Medulla oblongata (tissue), 1 donor: ENCODE measurements at regions not wholly inside any gene's neighbourhood (a gene's known extent, or its start where the extent isn't known, plus 50 kb on each side); places are given as distances from the start of the nearest gene placed in this dataset.
A peak's percentile ranks its signal among the peaks of the same experiment; 100 is the strongest.

Experiments
- DNase-seq: peaks from one replicate; pipeline ENCODE4 v3.0.0-alpha.2; 2015; ENCODE audit errors: extremely low spot score

DNA sequence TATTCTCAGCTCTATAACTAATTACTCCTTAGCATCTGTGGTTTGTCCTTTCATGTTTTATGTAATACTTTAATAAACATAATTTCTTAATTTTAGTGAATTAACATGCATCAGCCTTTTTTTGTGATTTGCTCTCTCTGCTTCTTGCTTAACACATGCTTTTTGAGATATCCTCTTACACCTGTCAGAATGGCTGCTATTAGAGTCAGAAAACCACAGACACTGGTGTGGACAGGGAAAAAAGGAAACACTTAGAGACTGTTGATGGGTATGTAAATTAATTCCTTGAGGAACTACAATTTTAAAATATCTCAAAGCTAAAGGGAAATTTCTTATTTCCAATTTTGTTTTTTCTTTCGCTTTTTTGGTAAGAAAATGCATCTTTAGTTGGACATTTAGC, 549.0 kb downstream of the ZNF804A start:
- DNase-seq: no peak

DNA sequence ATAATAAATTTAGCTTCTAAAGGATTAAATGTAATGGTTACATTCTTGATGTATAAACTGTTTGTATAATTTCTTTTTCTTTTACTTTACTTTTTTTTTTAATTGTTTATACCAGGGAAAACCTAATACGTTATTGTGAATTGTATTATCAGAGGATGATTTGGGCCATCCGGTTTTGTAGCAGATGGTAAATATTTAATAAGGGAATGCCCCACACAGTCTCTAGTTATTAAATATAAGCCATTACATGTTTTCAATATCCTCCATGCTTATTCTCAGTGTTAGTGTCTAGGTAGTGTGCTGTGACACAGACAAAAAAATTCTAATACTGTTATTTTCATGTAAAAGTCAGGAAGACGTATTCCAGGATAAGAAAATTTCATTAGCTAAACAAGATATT, 553.9 kb downstream of the ZNF804A start:
- no peak for DNase-seq

DNA sequence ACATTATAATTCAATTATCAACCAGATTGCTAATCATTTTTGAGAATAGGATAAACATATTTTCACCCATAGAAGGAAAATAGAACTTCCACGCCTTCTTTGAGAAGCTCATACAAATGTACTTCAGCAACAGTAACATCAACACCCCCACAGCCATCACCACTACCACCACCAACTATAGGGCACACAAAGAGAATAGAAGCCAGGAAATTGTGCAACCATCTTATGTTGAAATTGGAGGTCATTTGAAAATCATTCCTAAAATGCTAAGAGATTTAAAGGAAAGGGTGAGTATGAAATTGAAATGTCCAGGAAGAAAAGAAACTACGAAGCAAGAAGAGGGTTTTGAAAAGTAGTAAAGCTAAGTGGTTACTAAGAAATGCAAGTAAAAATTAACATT, 563.4 kb downstream of the ZNF804A start:
- DNase-seq: no peak

DNA sequence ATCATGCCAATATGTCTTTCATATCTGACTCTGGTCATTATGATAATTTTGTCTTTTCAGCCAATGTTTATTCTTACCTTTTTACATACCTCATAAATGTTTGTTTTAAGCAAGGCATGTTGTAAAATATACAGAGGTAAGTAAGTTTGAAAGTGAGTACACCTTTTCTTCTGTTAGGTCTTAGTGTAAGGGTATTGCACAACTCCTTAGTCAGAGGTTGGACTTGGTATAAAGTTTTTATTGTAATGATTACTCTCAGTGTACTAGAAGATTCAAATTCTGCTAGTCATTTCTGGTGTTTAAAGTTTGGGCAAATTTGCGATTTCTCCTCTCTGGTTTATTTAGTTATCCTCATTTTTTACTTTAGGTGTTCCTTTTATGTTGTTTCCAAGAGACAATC, 564.3 kb upstream of the FSIP2 start:
- DNase-seq: no peak

- DNase-seq: no peak
Measured at GRCh38 chr2:185179743-185180142, 558.9 kb upstream of the FSIP2 start.

DNA sequence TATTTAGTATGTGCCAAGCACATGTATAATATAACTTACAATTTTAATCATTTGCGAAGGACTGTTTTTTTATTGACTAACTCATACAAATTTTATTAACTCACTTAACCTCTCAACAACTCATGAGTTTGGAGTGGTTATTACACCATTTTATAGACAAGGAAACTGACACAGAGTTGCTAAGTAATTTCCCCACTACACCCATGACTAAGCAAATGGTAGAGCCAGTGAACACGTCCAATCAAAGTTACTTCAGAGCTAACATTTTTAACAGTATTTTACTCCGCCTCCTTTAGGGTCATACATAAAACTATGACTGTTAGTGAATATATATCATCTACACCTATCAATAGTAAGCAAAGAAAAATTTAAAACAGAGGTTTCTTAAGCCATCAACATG, 556.7 kb upstream of the FSIP2 start:
- DNase-seq: no peak

- DNase-seq: no peak
Measured at GRCh38 chr2:185185044-185185443, 553.6 kb upstream of the FSIP2 start.

DNA sequence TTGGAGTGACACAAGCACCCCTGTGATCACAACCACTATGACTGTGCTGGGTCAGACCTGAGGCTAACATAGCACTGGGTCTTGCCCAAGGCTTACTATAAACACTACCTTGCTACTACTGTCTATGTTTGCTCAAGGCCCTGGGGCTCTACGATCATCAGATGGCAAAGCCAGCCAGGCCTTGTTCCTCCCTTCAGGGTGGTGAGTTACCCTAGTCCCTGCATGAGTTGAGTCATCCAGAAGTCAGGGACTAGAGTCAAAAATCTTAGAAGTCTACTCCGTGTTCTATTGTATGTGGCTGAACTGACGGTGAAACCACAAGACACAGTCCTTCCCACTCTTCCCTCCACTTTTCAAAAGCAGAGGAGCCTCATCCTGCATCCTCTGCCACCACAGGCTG, 551.2 kb upstream of the FSIP2 start:
- no peak for DNase-seq

- DNase-seq: no peak
Measured at GRCh38 chr2:185188656-185189055, 549.9 kb upstream of the FSIP2 start.

DNA sequence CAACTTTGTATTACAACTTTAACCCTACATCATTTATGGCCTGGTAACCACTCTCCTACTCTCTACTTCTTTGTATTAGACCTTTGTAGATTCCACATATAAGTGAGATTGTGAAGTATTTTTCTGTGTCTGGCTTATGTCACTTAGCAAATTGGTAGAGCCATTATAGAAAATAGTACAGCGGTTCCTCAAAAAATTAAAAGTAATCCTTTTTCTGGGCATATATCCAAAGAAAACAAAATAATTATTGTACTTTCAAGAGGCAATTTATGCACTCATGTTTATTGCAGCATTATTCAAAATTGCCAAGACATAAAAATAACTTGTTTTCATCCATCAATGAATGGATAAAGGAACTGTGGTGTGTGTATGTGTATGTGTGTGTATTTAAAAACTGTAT, 537.5 kb upstream of the FSIP2 start:
- DNase-seq: no peak

DNA sequence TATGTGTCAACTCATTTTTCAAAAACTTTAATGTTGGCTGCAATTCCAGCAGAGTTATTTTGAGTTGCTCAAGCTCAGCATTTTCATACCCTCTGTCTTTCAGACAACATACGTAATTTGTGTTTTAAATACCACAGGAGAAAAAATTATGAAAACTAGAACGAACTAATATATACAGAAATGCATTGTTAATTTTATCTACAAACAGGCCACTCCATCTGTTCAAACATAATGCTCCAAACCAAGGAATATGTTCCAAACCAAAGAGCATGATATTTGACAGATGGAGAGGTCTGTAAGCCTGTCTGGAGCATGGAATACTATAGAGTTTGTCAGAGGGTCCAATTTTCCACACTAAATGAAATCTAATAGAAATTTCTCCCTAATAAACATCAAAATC, 536.2 kb upstream of the FSIP2 start:
- DNase-seq: no peak

DNA sequence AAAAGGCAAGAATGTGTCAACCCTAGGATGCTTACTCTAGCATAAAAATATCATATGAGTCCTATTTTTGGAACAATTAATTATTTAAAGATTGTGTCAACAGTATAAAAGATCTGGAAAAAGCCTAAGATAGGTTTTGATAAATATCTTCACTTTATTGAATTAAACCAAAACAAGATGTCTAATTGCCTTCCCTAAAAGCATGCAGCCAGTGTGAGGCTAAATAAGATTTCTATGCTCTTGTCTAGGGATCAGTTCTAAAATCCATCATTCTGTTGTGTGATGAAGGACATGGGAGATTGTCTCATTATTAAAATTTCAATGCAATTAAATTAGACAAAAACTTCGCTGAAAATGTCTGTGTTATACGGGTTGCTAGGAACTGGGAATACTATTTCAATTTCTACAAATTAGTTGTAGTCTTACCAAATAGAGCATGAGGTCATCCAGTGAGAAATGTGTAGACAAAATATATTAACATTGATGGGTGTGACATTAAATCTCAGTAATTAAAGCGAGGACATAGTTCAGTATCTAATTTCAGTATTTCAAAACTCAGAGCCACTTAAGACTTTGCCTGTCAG, 535.6 kb upstream of the FSIP2 start:
- DNase-seq: no peak

- peak; percentile 30 for DNase-seq
Measured at GRCh38 chr2:185208261-185208660, 530.3 kb upstream of the FSIP2 start.

DNA sequence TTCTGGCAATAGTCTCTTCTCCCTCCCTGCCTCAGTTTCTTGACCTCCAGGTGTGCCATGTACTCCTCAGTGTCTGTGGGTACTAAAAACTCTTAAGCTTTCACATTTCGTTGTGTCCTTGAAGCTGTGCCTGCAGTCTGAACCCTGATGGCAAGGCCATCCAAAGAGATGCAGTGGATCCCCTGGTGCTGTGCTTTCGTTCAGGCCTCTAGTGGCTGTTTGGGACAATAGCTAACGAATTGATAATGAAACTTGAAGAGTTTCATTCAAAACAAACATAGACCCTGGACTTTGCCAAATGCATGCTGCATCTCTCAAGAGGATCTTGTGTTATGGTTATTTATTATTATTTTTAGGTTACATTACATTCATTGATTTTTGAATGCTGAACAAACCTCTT, 523.1 kb upstream of the FSIP2 start:
- DNase-seq: no peak

DNA sequence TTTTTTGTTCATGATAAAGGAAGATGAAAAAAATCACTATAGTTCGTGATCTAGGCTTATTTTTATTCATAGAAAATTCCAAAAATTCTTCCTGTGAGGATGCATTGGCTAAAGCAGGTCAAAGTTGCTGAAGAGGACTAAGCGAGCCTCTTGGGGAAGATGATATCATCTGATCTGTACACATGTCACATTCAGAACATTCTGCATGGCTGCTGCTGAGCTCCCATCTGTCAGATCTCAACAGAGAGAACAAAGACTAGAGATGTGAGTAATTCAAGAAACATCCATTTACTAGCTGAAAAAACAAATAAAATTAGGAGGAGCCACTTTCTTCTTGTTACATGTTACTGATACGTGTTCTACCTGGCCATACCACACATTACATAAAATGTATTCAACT, 518.6 kb upstream of the FSIP2 start:
- DNase-seq: no peak

DNA sequence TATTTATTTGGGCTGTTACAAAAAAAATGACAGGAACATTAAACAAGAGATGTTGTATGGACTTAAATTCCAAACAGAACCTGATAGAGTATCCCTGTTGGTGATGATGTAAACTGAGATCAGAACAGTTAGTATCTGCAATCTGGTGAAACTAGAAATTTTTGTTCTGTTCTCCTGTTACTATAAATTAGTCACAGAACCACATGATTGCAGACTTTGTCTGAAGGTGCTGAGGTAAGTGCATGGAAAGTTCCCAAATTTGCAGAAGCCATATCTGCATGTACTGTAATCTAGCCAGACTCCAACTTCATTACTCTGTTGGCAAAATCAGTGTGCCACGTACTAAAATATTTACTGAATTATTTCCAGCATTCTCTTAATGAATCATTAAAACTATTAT, 516.3 kb upstream of the FSIP2 start:
- no peak for DNase-seq

DNA sequence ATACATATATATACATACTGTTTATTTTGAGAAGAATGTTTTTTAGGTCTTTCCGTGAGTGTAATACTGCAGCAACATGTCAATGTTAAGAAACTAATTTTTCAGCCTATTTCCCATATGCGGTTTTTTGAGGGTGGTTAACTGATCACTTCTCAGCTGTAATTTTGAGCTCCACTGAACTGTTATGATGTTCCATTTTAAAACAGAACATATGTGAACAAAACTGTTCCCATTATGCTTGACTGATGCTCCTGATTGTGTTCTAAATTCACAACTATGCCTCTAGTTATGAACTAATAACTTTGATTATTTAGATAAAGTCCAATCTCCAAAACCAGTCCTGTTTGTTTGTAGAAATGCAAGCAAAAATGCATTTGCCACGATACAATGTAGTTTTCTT, 511.2 kb upstream of the FSIP2 start:
- no peak for DNase-seq

DNA sequence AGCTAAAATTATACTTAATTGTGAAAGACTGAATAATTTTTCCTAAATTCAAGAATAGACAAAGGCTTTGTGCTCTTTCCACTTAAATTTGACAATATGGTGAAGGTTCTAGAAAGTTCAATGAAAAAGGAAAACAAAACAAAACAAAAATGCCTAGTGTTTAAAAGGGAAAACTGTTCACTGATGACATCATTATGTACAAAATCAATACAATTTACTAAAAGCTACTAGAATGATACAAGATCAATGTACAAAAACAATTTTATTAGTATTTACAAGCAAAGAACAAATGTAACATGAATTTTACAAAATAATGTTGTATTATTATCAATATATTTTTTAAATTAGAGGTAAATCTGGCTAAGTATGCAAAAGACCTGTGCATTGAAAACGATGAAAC, 499.1 kb upstream of the FSIP2 start:
- no peak for DNase-seq

DNA sequence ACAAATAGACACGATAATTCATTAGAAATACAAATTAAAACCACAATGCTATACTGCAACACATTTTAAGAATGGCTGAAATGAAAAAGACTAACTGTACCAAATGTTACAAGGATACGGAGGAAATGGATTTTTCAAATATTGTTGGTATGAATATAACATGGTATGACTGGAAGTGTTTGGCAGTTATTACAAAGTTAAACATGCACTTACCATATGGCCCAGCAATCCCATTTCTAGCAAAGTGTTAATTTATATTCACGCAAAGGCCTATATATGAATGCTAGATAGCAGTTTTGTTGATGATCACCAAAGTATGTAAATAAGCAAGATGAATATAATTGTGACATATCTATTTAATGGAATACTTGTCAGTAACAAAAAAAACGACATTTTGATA, 497.8 kb upstream of the FSIP2 start:
- DNase-seq: no peak

DNA sequence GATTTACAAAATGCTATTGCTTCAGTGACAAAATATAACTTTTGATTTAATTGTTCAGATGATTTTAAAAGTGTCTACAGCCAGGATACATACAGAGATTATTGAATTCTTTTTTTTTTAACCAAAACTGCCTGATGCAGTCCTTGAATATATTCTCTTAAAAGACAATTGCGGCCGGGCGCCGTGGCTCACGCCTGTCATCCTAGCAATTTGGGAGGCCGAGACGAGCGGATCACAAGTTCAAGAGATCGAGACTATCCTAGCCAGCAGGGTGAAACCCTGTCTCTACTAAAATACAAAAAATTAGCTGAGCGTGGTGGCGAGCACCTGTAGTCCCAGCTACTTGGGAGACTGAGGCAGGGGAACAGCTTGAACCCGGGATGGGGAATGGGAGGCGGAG, 497.0 kb upstream of the FSIP2 start:
- no peak for DNase-seq

GRCh38 chr2:185242462-185242861, 496.1 kb upstream of the FSIP2 start:
- DNase-seq: no peak

DNA sequence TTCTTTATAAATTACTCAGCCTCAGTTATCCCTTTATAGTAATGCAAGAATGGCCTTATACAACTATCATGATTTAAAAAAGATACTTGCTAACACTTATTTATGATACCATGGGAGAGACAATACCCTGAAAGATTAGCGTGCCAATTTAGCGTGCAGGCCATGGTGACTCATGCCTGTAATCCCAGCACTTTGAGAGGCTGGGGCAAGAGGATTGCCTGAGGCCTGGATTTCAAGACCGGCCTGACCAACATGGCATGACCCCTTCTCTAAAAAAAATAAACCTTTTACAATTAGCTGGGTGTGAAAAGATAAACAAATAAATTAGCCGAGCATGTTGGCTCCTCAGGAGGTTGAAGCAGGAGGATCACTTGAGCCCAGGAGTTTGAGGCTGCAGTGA, 493.4 kb upstream of the FSIP2 start:
- no peak for DNase-seq

- DNase-seq: peak; percentile 6
Measured at GRCh38 chr2:185245806-185246205, 492.8 kb upstream of the FSIP2 start.

GRCh38 chr2:185246717-185247116, 491.9 kb upstream of the FSIP2 start:
- DNase-seq: no peak

DNA sequence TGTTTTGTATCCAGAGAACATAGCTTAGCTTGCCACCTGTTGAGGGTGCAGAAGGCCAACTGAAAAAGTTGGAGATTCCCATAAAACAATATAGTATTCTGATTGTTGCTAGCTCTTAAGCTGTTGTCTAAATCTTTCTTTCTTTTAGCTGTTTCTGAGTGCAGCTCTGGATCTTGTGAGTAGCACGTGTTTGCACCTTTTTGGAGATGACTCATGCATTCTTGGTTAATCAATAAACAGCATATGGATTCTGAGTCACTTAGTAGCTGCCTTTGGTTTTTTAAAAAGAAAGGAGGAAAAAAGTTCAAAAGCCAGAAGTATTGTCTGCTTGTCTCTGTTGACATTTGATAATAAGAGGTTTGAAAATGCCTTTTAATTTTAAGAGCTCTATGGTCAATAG, 483.0 kb upstream of the FSIP2 start:
- no peak for DNase-seq
